Vagina (tissue), 2 donors: ENCODE measurements at regions not wholly inside any gene's neighbourhood (a gene's known extent, or its start where the extent isn't known, plus 50 kb on each side); places are given as distances from the start of the nearest gene placed in this dataset.

Experiments
- POLR2A ChIP-seq, 2 donors: fragments of 450-650 bp; IDR thresholded peaks; one replicate each; pipeline ENCODE4 v1.6.1; 2017; ENCODE audit warnings: antibody characterized with exemption in 2 of 2, mild to moderate bottlenecking in 2 of 2, moderate library complexity in 2 of 2
- TF ChIP-seq, protein P1 (sequence below), 3 experiments: fragments of 450-650 bp in 2 of 3; fragments of 200-600 bp in 1 of 3; sonication (generic) in 1 of 3; IDR thresholded peaks; one replicate each; pipeline ENCODE4 v1.5.1; 2017 to 2019; ENCODE audit warnings: antibody characterized with exemption in 3 of 3, mild to moderate bottlenecking in 2 of 3, moderate library complexity in 2 of 3

DNA sequence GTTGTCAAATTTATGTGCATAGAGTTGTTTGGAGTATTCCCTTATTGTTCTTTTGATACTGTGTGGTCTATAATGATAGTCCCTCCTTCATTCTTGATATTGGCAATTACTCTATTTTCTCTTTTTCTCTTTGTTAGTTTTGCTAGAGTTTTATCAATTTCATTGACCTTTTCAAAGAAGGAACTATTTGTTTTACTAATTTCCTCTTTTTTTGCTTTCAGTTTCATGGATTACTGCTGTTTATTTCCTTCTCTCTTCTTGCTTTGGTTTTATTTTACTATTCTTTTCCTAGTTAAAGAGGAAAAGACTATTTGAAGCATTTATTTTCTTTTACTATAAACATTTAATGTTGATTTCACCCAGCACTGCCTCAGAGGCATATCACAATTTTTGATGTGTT is 250.9 kb upstream of the PELI2 start:
- TF ChIP-seq, protein P1, sequence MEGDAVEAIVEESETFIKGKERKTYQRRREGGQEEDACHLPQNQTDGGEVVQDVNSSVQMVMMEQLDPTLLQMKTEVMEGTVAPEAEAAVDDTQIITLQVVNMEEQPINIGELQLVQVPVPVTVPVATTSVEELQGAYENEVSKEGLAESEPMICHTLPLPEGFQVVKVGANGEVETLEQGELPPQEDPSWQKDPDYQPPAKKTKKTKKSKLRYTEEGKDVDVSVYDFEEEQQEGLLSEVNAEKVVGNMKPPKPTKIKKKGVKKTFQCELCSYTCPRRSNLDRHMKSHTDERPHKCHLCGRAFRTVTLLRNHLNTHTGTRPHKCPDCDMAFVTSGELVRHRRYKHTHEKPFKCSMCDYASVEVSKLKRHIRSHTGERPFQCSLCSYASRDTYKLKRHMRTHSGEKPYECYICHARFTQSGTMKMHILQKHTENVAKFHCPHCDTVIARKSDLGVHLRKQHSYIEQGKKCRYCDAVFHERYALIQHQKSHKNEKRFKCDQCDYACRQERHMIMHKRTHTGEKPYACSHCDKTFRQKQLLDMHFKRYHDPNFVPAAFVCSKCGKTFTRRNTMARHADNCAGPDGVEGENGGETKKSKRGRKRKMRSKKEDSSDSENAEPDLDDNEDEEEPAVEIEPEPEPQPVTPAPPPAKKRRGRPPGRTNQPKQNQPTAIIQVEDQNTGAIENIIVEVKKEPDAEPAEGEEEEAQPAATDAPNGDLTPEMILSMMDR (IDR thresholded peaks at IDR 0.05), result no peak
- TF ChIP-seq POLR2A (IDR thresholded peaks at IDR 0.05), result no peak
